MM.1S (cell line): ENCODE measurements at regions not wholly inside any gene's neighbourhood (a gene's known extent, or its start where the extent isn't known, plus 50 kb on each side); places are given as distances from the start of the nearest gene placed in this dataset.

Source experiments
- EZH2 ChIP-seq: fragments of 300-600 bp; sonication (generic); optimal IDR thresholded peaks from 2 replicates; pipeline ENCODE3; 2017; ENCODE audit warnings: low read depth, mild to moderate bottlenecking, antibody characterized with exemption, low read length, mixed read lengths
- EZH2phosphoT487 ChIP-seq: fragments of 300-600 bp; sonication (generic); IDR thresholded peaks from 2 replicates; pipeline ENCODE4 v1.6.1; 2018; ENCODE audit warnings: antibody characterized with exemption, low read length
- TF ChIP-seq, protein P1 (sequence below): fragments of 300-600 bp; sonication (generic); IDR thresholded peaks from 2 replicates; pipeline ENCODE4 v1.5.1; 2016; ENCODE audit warnings: antibody characterized with exemption, low read length, mixed read lengths

DNA sequence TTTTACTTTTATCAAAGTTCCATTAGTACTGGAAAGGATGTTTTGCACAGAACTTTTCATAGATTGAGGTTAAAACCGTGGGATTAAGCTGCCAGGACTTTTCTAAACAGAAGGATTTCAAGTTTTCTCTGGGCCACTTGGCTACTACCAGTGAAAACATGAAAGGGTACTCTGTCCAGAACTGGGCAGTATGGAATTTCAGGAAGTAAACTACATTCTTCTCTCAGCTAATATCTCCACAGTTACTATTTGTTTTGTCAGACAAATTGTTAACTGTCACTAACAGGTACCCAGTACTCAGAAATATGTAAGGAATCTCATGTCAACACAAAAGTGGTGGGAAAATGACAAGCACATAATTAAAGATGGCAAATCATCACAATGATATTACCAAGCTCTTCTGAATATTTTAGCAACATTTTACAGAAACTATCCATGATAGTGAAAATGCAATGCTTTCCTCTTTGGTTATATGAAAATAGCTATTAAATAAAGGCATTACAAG lies 454.4 kb downstream of the C4orf33 start:
- TF ChIP-seq, protein P1, sequence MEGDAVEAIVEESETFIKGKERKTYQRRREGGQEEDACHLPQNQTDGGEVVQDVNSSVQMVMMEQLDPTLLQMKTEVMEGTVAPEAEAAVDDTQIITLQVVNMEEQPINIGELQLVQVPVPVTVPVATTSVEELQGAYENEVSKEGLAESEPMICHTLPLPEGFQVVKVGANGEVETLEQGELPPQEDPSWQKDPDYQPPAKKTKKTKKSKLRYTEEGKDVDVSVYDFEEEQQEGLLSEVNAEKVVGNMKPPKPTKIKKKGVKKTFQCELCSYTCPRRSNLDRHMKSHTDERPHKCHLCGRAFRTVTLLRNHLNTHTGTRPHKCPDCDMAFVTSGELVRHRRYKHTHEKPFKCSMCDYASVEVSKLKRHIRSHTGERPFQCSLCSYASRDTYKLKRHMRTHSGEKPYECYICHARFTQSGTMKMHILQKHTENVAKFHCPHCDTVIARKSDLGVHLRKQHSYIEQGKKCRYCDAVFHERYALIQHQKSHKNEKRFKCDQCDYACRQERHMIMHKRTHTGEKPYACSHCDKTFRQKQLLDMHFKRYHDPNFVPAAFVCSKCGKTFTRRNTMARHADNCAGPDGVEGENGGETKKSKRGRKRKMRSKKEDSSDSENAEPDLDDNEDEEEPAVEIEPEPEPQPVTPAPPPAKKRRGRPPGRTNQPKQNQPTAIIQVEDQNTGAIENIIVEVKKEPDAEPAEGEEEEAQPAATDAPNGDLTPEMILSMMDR = no peak
- TF ChIP-seq EZH2 (no peak), EZH2phosphoT487 (no peak)
